HG03159 (cell line): ENCODE measurements at regions not wholly inside any gene's neighbourhood (a gene's known extent, or its start where the extent isn't known, plus 50 kb on each side); places are given as distances from the start of the nearest gene placed in this dataset.

Source experiments
- ATAC-seq: cut with Tn5 transposase; IDR thresholded peaks from one replicate; pipeline ENCODE4 v1.9.1; 2021; ENCODE audit warnings: mild to moderate bottlenecking, moderate library complexity; ENCODE audit not compliant: unreplicated experiment

DNA sequence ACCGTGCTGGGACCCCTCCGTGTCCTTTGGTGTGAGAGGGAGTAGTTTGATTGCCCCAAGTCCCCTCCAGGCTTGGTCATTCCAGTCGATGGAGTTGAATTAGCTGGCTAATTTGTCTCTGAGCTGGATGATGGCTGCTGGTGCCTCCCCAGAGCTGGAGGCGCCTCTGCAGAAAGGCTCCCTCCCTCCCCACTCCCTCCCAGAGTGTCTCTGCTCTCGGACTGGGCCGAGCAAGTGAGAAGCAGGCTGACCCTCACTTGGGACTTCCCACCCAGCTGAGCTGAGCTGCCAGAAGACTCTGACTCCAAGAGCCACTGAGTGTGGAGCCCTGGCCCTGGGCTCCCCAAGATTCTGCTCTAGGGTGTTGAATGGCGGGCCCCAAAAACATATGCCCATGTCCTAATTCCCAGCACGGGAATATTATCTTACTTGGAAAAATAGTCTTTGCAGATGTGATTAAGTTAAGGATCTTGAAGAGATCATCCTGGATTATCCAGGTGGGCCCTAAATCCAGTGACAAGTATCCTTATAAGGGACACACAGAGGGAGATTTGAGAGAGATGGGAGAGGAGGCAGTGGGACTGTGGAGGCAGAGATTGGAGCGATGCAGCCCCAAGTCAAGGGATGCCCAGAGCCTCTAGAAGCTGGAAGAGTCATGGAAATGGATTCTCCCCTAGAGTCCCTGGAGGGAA, 60.7 kb upstream of the TLE3 start:
- ATAC-seq, result no peak

DNA sequence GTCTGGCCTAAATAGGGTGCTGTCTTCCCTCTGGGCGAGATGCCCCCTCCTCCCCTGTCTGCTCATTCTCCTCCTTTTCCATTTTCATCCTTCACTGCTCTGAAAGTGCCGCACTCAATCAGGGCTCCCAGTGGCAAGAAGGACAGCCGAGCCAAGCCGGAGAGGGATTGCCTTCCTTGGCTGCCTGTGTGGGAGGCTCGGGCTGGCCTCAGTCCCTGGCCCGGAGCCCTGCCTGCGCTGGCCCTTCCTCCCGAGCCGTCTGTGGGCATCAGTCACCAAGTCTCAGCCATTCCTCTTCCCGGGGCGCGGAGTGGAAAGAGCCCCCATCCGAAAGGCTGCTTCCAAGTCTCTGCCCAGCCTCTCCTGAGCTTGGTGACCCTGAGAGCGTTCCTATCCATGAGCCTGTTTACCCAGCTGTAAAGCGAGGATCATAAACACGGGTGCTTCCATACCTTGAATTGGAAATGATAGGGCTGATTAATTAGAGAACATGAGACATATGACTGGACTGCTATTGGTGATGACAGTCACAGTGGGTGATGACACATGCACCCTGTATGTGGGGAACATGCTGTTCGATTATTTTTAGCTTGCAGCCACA, 59.1 kb upstream of the TLE3 start:
- no peak for ATAC-seq

DNA sequence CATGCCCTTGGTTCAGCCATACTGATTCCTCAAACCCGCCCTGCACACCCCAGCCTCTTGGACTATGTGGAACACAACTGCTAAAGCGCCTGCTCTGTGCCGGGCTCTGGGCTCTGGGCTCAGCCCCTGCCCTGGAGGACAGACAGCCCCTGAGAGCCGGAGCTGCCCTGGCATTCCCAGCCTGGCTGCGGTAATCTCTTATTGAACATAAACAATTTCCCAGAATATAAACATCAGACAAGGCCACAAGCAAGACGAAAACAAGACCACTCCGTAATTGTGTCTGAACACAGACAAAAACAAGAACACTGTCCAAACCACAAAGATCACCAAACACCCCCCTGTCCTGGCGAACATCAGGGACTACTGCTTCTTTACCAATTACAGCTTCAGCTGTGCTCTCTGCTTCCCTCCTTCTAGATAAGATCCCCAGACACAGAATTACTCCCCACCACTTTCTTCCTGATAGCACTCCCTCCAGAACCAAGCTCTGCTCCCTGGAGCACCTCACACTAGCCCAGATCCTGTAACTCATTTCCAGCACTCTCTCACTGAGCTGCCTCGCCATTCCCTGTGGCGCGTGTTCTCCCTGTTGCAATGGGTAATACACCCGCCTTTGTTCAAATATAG, 57.1 kb upstream of the TLE3 start:
- ATAC-seq, result no peak

DNA sequence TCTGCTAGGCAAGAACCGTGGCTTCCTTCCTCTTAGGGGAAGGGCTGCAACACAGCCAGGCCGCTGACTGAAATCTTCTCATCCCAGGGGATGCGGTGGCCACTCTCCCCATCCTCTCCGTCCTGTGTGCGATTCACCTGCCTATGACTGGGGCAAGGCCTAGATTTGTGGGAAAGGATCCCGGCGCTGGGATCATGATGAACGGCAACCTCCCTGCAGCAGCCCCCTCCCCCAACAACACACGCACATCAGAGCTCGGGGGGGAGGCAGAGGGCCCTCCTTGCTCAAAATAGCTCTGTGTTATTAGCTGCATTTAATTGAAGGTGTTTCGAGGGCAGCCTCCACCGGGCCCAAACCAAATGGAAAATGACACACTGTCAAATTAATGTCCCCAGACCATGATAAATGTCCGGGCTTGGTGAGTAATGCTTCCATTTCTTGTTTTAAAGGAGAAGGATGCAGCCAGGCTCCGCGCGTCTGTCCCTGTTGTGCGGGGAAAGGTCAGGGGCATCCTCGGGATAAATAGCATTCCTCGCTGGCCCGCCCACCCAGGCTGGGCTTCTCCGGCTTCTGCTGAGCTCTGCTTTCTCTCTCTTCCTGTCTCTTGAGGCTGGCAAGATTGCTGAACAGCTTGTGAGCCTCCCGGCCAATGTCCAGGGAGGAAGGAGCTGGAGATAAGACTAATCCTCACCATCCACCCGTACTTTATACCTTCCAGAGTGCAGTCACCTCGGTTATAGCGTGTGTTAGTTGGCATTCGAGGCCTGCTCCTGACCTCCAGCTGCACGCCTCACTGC, 56.4 kb upstream of the TLE3 start:
- no peak for ATAC-seq

DNA sequence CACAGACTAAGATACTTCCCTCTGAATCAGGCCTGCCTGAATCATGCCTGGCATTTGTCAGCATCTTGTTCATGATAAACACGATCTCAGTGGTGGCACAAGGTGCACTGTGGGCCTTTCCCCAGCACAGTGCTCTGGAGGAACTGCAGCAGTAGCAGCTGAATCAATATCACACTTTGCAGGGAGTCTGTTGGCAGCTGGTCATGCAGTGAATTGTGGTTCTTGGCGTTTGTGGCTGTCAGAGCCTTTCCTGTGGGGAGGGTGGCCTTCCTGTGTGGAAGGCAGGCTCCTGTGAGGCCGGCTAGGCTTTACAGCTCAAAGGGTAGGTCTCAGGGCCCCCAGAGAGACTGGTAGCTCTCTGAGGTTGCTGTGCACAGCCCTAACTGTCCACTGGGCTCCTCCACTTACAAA, 54.4 kb upstream of the TLE3 start:
- ATAC-seq, result no peak

DNA sequence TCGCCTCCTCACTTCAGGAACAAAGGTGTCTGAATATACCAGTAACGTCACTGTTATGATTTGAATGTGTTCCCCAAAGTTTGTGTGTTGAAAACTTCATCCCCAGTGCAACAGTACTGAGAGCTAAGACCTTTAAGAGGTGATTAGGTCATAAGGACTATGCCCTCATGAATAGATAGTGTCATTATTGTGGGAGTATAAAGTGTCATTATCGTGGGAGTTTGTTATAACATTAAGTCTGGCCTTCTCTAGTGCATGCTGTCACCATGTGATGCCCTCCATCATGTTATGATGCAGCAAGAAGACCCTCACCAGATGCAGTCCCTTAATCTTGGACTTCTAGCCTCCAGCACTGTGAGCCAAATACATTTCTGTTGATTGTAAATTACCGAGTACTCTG, 53.7 kb upstream of the TLE3 start:
- ATAC-seq, result no peak

DNA sequence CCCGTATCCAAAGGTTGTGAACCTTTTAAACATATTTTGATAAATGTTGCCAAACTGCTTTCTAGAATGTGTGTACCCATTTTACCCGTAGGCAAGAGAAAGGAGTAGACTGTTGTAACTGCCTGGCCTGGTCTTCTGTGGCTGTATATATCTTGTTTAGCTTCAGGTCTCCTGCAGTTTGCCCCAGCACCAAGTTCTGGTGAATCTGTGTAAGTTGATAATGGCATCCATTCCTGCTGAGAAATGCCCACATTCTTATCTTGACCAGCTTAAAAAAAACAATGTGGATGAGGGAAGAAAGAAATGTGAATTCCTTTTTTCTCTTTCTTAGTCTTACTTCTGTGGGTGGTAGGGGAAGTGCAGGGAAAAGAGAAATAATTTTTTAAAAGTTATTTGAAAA, 53.3 kb upstream of the TLE3 start:
- no peak for ATAC-seq

DNA sequence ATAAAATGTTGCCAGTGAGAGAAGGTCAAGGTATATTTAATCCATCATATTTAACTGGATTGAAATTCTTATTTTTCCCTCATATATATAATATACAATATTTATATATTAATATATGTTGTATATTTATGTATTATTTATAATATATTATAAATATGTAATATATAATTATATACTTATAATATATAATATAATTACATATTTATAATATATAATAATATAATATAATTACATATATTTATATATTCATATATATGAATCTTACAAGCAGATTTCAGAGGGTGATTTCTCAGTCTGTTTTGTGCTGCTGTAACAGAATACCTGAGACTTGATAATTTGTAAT, 52.7 kb upstream of the TLE3 start:
- no peak for ATAC-seq

DNA sequence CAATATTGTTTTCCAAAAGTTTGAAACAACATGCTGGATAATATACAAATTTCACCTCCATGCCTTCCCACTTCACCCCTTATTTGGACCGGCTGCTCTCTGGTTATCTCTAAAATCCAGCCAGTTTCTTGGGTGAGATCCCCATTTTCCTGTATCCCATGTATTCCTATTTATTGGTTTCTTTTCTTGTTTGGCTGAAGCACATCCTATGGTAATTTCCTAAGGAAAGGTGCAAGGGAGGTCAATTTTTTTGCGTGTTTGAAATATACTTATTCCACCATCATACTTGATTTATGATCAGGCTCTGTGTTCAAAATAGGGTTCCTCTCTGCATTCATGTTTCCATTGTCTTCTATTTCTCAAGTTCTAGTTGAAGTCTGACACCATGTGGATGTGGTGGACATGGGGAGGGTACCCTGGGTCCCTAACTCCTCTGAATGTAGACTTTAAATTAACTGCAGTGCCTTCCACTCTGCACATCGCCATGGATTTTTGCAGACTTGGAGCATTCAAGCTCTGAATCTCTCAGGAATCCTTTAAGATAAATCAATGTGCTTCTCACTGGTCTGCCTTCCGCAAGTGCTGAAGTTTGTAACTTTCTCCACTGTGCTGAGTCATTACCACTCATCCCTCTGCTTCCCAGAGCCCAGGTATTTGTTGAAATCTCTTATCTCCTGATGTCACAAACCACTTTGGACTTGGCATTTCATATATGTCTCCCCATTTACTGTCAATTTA, 52.1 kb upstream of the TLE3 start:
- no peak for ATAC-seq

DNA sequence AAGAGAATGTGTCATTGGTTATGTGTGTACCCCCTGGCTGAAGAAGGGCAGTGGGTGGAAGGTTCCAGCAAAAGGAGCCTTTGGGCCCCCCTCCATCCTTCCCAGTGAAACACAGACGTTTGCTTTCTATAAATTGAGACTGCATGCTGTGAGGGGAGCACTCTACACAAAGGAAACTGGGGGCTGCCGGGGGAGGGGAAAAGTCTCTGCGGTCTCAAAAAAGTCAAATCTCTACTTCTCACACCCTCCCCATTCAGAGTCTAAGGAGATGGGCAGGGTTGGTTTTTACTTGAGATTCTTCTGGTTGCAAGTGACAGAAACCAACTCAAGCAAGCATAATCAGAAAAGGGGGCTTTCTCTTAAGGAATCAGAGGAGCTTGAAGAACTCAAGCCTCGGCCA, 50.1 kb upstream of the TLE3 start:
- ATAC-seq, result no peak
